Prostate gland (tissue), 2 donors: ENCODE measurements at regions not wholly inside any gene's neighbourhood (a gene's known extent, or its start where the extent isn't known, plus 50 kb on each side); places are given as distances from the start of the nearest gene placed in this dataset.

Source experiments
- DNase-seq: peaks from one replicate; pipeline ENCODE4 v3.0.0-alpha.2; 2019; ENCODE audit warnings: low spot score
- H3K27ac ChIP-seq, 2 donors: fragments of 200-600 bp; sonication (generic); 2 replicates each; pipeline ENCODE4 v1.5.1; 2017 to 2019
- H3K27me3 ChIP-seq: fragments of 200-600 bp; sonication (generic); replicated peaks from 2 replicates; pipeline ENCODE4 v1.5.1; 2019; ENCODE audit not compliant: insufficient read depth
- H3K36me3 ChIP-seq, 2 donors: fragments of 200-600 bp; sonication (generic); 1 replicate in 1 of 2; 2 replicates in 1 of 2; pipeline versions ENCODE4 v1.5.1 to v1.8.1; 2017 to 2019
- H3K4me1 ChIP-seq: fragments of 200-600 bp; sonication (generic); replicated peaks from 2 replicates; pipeline ENCODE4 v1.5.1; 2019
- H3K4me3 ChIP-seq, 2 donors: fragments of 200-600 bp; sonication (generic); 2 replicates each; pipeline ENCODE4 v1.5.1; 2017 to 2019
- H3K9me3 ChIP-seq: fragments of 200-600 bp; sonication (generic); 2 replicates; pipeline ENCODE4 v1.5.1; 2017
- POLR2A ChIP-seq: fragments of 450-650 bp; IDR thresholded peaks from one replicate; pipeline ENCODE4 v1.6.1; 2016; ENCODE audit warnings: antibody characterized with exemption, mild to moderate bottlenecking
- POLR2AphosphoS5 ChIP-seq: sonication (generic); formaldehyde crosslinking; IDR thresholded peaks from one replicate; pipeline ENCODE4 v1.6.1; 2017; ENCODE audit warnings: antibody characterized with exemption
- WGBS: methylation state at CpG from one replicate; pipeline ENCODE4 v1.1.5; 2018; 5-methylcytosine and 5-hydroxymethylcytosine counted together
- intact Hi-C: fragments of 100-400 bp; cut with DNase I; formaldehyde crosslinking; loops from one replicate; pipeline ENCODE4 v1.14.2; 2022
- TF ChIP-seq, protein P1 (sequence below), 4 experiments: fragments of 200-600 bp in 2 of 4; fragments of 450-650 bp in 2 of 4; sonication (generic) in 2 of 4; IDR thresholded peaks; 1 replicate in 3 of 4; 2 replicates in 1 of 4; pipeline ENCODE4 v1.5.1; 2016 to 2019; ENCODE audit warnings: antibody characterized with exemption in 4 of 4, mild to moderate bottlenecking in 2 of 4, moderate library complexity in 2 of 4

DNA sequence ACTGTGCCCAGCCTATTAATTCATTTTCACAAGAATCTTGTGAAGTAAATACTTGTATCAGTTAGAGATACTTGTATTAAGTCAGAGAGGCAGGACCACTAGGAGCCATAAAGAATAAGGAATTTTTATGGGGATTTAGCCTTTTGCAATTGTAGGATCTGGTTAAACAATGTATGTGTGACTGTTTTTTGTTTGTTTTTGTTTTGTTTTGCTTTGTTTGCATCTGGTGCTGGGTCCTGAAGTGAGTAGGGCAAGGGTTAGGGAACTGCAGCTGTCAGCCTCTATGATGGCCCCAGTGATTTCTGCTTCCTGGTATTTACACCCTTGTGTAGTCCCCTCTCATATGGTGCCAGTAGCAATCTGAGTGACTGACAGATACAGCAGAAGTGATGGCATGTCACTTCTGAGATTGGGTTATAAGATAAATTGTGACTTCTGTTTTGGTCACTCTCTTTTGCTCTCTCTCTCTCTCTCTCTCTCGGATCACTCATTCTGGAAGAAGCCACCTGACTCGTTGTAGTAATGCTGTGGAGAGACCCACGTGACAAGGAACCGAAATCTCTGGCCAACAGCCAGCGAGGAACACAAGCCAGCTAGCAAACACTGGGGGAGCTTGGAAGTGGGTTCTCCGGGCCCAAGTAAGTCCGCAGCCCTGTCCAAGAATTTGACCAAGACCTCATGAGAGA lies 96.2 kb upstream of the MARK1 start:
- 57% methylated on average over 7 of the region's 7 CpGs for WGBS
- no peaks in the 10 kb centered on the region for H3K4me1 ChIP-seq
- H3K36me3 ChIP-seq = no peaks in the 10 kb centered on the region
- no peak for DNase-seq
- H3K27ac ChIP-seq = no peak overlapping the region
- H3K27me3 ChIP-seq = no peaks in the 10 kb centered on the region
- no peak for TF ChIP-seq POLR2A
- TF ChIP-seq, protein P1, sequence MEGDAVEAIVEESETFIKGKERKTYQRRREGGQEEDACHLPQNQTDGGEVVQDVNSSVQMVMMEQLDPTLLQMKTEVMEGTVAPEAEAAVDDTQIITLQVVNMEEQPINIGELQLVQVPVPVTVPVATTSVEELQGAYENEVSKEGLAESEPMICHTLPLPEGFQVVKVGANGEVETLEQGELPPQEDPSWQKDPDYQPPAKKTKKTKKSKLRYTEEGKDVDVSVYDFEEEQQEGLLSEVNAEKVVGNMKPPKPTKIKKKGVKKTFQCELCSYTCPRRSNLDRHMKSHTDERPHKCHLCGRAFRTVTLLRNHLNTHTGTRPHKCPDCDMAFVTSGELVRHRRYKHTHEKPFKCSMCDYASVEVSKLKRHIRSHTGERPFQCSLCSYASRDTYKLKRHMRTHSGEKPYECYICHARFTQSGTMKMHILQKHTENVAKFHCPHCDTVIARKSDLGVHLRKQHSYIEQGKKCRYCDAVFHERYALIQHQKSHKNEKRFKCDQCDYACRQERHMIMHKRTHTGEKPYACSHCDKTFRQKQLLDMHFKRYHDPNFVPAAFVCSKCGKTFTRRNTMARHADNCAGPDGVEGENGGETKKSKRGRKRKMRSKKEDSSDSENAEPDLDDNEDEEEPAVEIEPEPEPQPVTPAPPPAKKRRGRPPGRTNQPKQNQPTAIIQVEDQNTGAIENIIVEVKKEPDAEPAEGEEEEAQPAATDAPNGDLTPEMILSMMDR (IDR thresholded peaks at IDR 0.05) = no peak
- TF ChIP-seq POLR2AphosphoS5 = no peak
- H3K9me3 ChIP-seq = no peaks in the 10 kb centered on the region
- H3K4me3 ChIP-seq = no peak overlapping the region
- intact Hi-C loops = no loop called here

DNA sequence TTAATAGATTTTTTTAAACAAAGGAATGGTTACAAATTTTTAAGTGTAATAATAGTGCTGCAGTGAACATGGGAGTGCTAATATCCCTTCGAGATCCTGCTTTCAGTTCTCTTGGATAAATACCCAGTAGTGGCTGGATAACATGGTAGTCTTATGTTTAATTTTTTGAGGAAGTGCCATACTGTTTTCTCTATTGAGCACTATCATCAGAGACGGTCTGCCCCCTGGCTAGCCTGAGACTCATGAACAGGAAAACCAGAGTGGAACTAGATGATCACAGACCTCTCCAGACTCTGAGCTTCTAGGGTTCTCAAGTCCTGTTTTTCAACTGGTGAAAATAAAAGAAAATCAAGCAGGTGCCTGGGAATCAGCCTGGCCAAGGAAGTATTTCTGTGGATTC lies 97.3 kb upstream of the MARK1 start:
- Histone ChIP-seq H3K27ac (no peak overlapping the region), H3K4me3 (no peak overlapping the region), H3K4me1 (no peaks in the 10 kb centered on the region), H3K27me3 (no peaks in the 10 kb centered on the region), H3K36me3 (no peaks in the 10 kb centered on the region), H3K9me3 (no peaks in the 10 kb centered on the region)
- no peak for DNase-seq
- WGBS = 38% methylated on average over 2 of the region's 2 CpGs
- TF ChIP-seq, protein P1 (IDR thresholded peaks at IDR 0.05) = no peak
- TF ChIP-seq POLR2A = no peak
- no peak for TF ChIP-seq POLR2AphosphoS5
- intact Hi-C loops = no loop called here

DNA sequence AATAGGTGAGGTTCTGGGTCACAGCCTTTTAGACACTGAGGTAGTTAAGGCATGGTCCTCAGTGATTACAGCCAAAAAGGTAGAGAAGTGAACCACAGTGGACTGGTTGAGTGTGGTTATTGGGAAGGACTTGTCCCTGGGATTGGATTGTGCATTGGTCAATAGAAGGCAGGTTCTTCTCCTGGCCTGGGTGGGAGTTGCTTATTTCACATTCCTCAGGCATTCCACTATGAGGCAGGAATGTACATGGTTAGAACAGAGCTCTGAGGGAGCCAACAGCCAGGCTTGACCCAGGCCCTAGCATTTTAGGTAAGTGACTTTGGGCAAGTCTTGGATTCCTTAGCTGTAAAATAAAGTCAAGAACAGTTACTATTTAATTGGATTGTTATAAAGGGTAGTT lies 97.9 kb upstream of the MARK1 start:
- Histone ChIP-seq H3K27me3 (no peaks in the 10 kb centered on the region), H3K36me3 (no peaks in the 10 kb centered on the region), H3K9me3 (no peaks in the 10 kb centered on the region), H3K27ac (no peak overlapping the region), H3K4me1 (no peaks in the 10 kb centered on the region), H3K4me3 (no peak overlapping the region)
- DNase-seq = no peak
- TF ChIP-seq POLR2AphosphoS5 = no peak
- TF ChIP-seq, protein P1 (IDR thresholded peaks at IDR 0.05) = no peak
- TF ChIP-seq POLR2A = no peak
- intact Hi-C loops = no loop called here

DNA sequence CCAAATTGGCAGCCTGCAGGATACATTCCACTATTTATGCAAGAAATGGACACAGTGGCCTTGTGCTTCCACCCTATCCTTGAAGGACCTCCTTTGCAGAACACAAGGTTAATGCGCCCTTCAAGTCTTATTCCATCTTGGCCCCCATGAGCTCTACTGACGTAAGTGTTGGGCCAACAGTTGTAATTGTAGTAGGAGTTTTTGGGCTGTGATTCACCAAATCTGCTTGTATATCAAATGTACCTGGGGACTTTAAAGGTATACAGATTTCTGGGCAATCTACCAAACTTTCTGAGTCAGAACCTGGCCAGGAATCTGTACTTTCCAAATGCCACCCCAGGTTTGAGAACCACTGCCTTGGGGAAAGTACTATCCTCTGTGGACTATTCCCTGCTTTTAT lies 100.9 kb upstream of the MARK1 start:
- H3K36me3 ChIP-seq = no peaks in the 10 kb centered on the region
- H3K4me3 ChIP-seq = no peak overlapping the region
- no peak overlapping the region for H3K27ac ChIP-seq
- intact Hi-C loops = no loop called here
- TF ChIP-seq POLR2A (no peak), POLR2AphosphoS5 (no peak)
- TF ChIP-seq, protein P1 (IDR thresholded peaks at IDR 0.05) = no peak
- 39% methylated on average over 2 of the region's 2 CpGs for WGBS
- no peaks in the 10 kb centered on the region for H3K27me3 ChIP-seq
- no peak for DNase-seq
- no peaks in the 10 kb centered on the region for H3K4me1 ChIP-seq
- H3K9me3 ChIP-seq = no peaks in the 10 kb centered on the region

DNA sequence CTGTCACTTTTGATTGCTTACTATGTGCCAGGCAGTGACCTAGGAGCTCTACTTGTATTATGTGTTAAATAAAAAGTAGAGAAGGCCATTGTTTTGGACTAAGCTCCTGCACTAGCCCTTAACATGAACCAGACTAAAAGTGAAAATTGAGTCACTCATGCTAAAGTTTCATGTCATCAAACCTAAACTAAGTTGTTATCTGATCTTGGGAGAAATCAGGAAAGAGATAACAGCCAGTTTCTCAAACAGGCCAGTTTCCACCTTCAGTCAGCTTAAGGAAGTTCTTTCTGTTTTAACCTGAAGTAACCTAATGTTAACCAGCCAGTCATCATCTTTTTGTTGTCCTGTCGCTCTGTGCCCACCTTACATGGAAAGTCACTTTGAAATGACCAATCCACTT lies 102.1 kb upstream of the MARK1 start:
- TF ChIP-seq POLR2AphosphoS5 = no peak
- TF ChIP-seq, protein P1 (IDR thresholded peaks at IDR 0.05) = no peak
- TF ChIP-seq POLR2A = no peak
- DNase-seq = no peak
- Histone ChIP-seq H3K9me3 (no peaks in the 10 kb centered on the region), H3K4me3 (no peak overlapping the region), H3K27ac (no peak overlapping the region), H3K4me1 (no peaks in the 10 kb centered on the region), H3K27me3 (no peaks in the 10 kb centered on the region), H3K36me3 (no peaks in the 10 kb centered on the region)
- 97% methylated on average over 1 of the region's 1 CpG for WGBS
- intact Hi-C loops = no loop called here
